GM12878 (cell line): ENCODE measurements at regions not wholly inside any gene's neighbourhood (a gene's known extent, or its start where the extent isn't known, plus 50 kb on each side); places are given as distances from the start of the nearest gene placed in this dataset.
"Not testable (repeated sequence)": the region's sequence is repeated elsewhere in the genome, so short reads cannot be mapped to it uniquely, and the experiment has no call there.

Source experiments
- ATAC-seq: fragments of 200-7000 bp; cut with Tn5 transposase; 3 replicates; pipeline ENCODE4 v1.9.1; 2020; ENCODE audit warnings: mild to moderate bottlenecking, moderate library complexity
- BruUV-seq: library from RNA; stranded (reverse); fragments of 400-500 nt; replicated peaks from 2 replicates; lab custom pipeline; 2021; lab: Mats Ljungman, UMichigan
- CTCF ChIA-PET: fragments of 300-600 bp; sonication (Branson Sonifier 250); formaldehyde crosslinking; extraction: SDS; loops from one replicate; lab custom pipeline; 2021; ENCODE audit warnings: inconsistent platforms; lab: Yijun Ruan, JAX
- POLR2A ChIA-PET: fragments of 350-600 bp; formaldehyde crosslinking; extraction: SDS; loops from one replicate; lab custom pipeline; 2021; ENCODE audit warnings: inconsistent platforms; lab: Charles Lee
- RAD21 ChIA-PET: fragments of 300-600 bp; sonication (Branson Sonifier 250); formaldehyde crosslinking; loops from one replicate; lab custom pipeline; 2023; ENCODE audit warnings: antibody characterized with exemption; ENCODE audit not compliant: unreplicated experiment; lab: Charles Lee
- SMC1A ChIA-PET: fragments of 300-600 bp; sonication (Branson Sonifier 250); formaldehyde crosslinking; loops from one replicate; lab custom pipeline; 2023; ENCODE audit not compliant: unreplicated experiment, uncharacterized antibody; lab: Charles Lee
- DNase-seq: peaks from one replicate; pipeline ENCODE4 v3.0.0-alpha.2; 2011; ENCODE audit warnings: low read depth, low spot score
- FAIRE-seq: peaks from 3 replicates; lab custom pipeline; 2011; peaks lifted over from hg19 to GRCh38; lab: Jason Lieb, UNC
- H2AFZ ChIP-seq: 2 replicates; pipeline ENCODE4 v1.6.0; 2011; ENCODE audit warnings: low read depth, low read length, control low read depth; ENCODE audit not compliant: control insufficient read depth
- H3K27ac ChIP-seq: 2 replicates; pipeline ENCODE4 v1.5.1; 2011; ENCODE audit warnings: control low read depth; ENCODE audit not compliant: control insufficient read depth, insufficient read depth
- H3K27me3 ChIP-seq, 2 experiments: replicated peaks in 1 of 2; 2 replicates each; pipeline versions ENCODE4 v1.6.0 to v1.6.1; 2011; ENCODE audit warnings: low read length in 1 of 2; ENCODE audit not compliant: control insufficient read depth in 2 of 2, insufficient read depth in 2 of 2
- H3K36me3 ChIP-seq, 2 experiments: 2 replicates each; pipeline ENCODE4 v1.5.1; 2011; ENCODE audit warnings: low read length in 1 of 2; ENCODE audit not compliant: control insufficient read depth in 2 of 2, insufficient read depth in 2 of 2
- H3K4me1 ChIP-seq: 2 replicates; pipeline ENCODE4 v1.6.1; 2011; ENCODE audit warnings: mild to moderate bottlenecking, low read length, moderate library complexity, mixed read lengths; ENCODE audit not compliant: control insufficient read depth, insufficient read depth
- H3K4me2 ChIP-seq: 2 replicates; pipeline ENCODE4 v1.6.0; 2011; ENCODE audit warnings: control low read depth; ENCODE audit not compliant: control insufficient read depth, insufficient read depth
- H3K4me3 ChIP-seq: fragments of 200-600 bp; sonication (generic); 2 replicates; pipeline ENCODE4 v1.5.1; 2016
- H3K79me2 ChIP-seq: 2 replicates; pipeline ENCODE4 v1.6.0; 2011; ENCODE audit warnings: low read length; ENCODE audit not compliant: control insufficient read depth, insufficient read depth
- H3K9ac ChIP-seq: 2 replicates; pipeline ENCODE4 v1.8.0; 2011; ENCODE audit warnings: low read length, control low read depth, mixed read lengths; ENCODE audit not compliant: control insufficient read depth, insufficient read depth
- H3K9me3 ChIP-seq: replicated peaks from 3 replicates; pipeline ENCODE4 v1.5.1; 2011; ENCODE audit warnings: mild to moderate bottlenecking, low read length; ENCODE audit not compliant: control insufficient read depth, insufficient read depth
- H4K20me1 ChIP-seq: 2 replicates; pipeline ENCODE4 v1.6.0; 2011; ENCODE audit not compliant: control insufficient read depth, insufficient read depth
- WGBS: methylation state at CpG from one replicate; pipeline ENCODE4 v1.1.6; 2016; ENCODE audit warnings: low lambda C conversion rate; ENCODE audit not compliant: insufficient replicate concordance, insufficient coverage; ENCODE audit errors: missing lambda C conversion rate; 5-methylcytosine and 5-hydroxymethylcytosine counted together
- in situ Hi-C: fragments of 300-500 bp; cut with MboI; formaldehyde crosslinking; loops from 9 replicates; pipeline ENCODE4 v1.14.3; 2018; ENCODE audit warnings: mixed read lengths
- intact Hi-C: fragments of 100-400 bp; cut with micrococcal nuclease; formaldehyde crosslinking; loops from one replicate; pipeline ENCODE4 v1.14.2; 2022; ENCODE audit not compliant: unreplicated experiment

DNA sequence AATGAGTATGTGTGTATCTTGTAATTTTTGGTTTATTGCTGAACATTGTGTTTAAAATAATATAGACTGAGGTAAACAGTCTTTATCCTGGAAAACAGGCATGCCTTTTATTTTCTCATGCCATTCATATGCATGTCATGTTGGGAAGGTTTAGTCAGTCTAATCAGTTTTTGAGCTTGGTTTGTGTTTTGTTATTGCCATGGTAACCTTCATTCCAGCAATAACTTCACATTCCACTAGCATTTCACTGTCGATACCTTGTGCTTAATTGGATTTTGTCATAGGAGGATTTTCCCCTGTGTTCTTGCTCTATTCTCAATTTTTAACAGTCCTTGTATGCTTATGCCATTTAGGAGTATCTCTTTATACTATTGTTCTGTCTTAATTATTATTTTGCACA lies 140.4 kb downstream of the SPDYE17 start:
- H3K9me3 ChIP-seq, H2AFZ ChIP-seq, intact Hi-C loops, H3K4me1 ChIP-seq, DNase-seq, H3K79me2 ChIP-seq, ATAC-seq, H3K4me2 ChIP-seq, H3K4me3 ChIP-seq, H3K36me3 ChIP-seq, H3K9ac ChIP-seq, H3K27ac ChIP-seq, SMC1A ChIA-PET, H3K27me3 ChIP-seq, RAD21 ChIA-PET, in situ Hi-C loops, BruUV-seq, POLR2A ChIA-PET, CTCF ChIA-PET, FAIRE-seq, H4K20me1 ChIP-seq: not testable (repeated sequence)
- WGBS: 55% methylated on average over 1 of the region's 1 CpG

DNA sequence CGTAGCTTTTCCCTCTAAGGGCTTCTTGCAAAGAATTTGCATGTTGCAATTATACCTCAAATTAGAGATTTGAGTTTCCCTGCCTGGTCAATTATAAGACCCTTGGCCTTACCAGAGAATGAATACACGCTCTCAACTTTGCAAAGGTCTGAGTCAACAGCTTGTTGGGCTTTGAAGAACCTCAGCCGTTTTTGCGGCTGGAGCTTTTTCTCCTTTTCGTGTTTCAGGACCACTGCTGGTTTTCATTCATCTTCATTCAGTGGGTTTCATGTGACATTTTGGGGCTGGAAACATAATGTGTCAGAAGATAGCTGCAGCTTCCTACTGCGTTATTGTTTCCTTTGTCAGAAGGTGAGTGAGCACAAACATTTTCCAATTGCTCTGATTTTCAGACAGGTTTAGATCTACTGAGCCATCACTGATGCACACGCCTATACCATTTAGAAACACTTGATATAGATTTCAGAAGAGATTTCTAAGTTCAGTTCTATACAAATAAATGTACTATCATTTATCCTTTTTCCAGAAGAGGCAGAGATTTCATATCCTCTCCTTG lies 152.3 kb downstream of the SPDYE17 start:
- H3K9ac ChIP-seq, BruUV-seq, H4K20me1 ChIP-seq, FAIRE-seq, CTCF ChIA-PET, ATAC-seq, POLR2A ChIA-PET, H3K4me1 ChIP-seq, H3K36me3 ChIP-seq, intact Hi-C loops, H3K27ac ChIP-seq, SMC1A ChIA-PET, H2AFZ ChIP-seq, DNase-seq, H3K4me3 ChIP-seq, H3K9me3 ChIP-seq, H3K27me3 ChIP-seq, in situ Hi-C loops, H3K4me2 ChIP-seq, H3K79me2 ChIP-seq: not testable (repeated sequence)
- 46% methylated on average over 7 of the region's 7 CpGs for WGBS
- RAD21 ChIA-PET: interaction anchor here (0.6 kb wide), 1 partner anchor 233 kb away, joined by 4 read pairs; no protein-coding TSS in a partner anchor

DNA sequence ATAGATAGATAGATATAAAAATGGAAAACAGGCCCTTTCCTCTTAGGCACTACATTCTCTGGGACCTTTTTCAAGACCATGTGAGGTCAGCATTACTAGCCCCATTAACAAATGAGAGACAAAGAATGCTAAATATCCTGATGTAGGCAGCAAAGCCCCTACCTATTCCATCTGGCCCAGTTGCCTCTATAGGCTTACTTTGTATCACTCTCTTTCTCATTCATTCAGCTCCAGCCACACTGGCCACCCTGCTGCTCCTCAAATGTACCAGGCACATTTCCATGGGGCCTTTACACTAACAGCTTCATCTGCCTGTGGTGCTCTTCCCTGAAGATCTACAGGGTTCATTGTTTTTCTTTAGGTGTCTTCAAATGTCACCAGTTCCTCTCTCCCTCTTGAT lies 156.4 kb downstream of the SPDYE17 start:
- FAIRE-seq, H3K9me3 ChIP-seq, CTCF ChIA-PET, BruUV-seq, H3K27me3 ChIP-seq, SMC1A ChIA-PET, RAD21 ChIA-PET, DNase-seq, H4K20me1 ChIP-seq, intact Hi-C loops, H3K4me3 ChIP-seq, in situ Hi-C loops, H3K27ac ChIP-seq, H3K79me2 ChIP-seq, H3K9ac ChIP-seq, H3K36me3 ChIP-seq, POLR2A ChIA-PET, ATAC-seq, H3K4me1 ChIP-seq, H3K4me2 ChIP-seq, H2AFZ ChIP-seq: not testable (repeated sequence)

DNA sequence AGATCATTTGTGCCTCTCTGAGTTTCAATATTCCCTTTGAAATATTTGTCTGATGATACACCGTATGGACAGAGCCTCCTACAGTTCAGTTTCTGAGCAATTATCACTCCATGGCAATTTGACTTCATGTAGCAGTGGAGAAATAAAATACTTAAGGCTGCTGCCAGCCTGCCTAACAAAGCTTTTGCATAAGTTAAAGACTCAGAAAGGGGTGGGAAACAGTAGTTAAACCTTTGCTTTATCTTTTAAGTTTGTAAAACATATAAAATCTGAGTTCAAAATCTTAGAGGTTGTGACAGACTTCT lies 161.7 kb downstream of the SPDYE17 start:
- POLR2A ChIA-PET, FAIRE-seq, in situ Hi-C loops, H3K27ac ChIP-seq, H3K9ac ChIP-seq, BruUV-seq, CTCF ChIA-PET, H3K4me2 ChIP-seq, H3K27me3 ChIP-seq, H3K79me2 ChIP-seq, ATAC-seq, H3K4me1 ChIP-seq, RAD21 ChIA-PET, H2AFZ ChIP-seq, H3K9me3 ChIP-seq, H3K36me3 ChIP-seq, H4K20me1 ChIP-seq, DNase-seq, intact Hi-C loops, H3K4me3 ChIP-seq, SMC1A ChIA-PET: not testable (repeated sequence)
- WGBS: 62% methylated on average over 1 of the region's 1 CpG
